ENCODE measurements at regions not wholly inside any gene's neighbourhood (a gene's known extent, or its start where the extent isn't known, plus 50 kb on each side); places are given as distances from the start of the nearest gene placed in this dataset.

DNA sequence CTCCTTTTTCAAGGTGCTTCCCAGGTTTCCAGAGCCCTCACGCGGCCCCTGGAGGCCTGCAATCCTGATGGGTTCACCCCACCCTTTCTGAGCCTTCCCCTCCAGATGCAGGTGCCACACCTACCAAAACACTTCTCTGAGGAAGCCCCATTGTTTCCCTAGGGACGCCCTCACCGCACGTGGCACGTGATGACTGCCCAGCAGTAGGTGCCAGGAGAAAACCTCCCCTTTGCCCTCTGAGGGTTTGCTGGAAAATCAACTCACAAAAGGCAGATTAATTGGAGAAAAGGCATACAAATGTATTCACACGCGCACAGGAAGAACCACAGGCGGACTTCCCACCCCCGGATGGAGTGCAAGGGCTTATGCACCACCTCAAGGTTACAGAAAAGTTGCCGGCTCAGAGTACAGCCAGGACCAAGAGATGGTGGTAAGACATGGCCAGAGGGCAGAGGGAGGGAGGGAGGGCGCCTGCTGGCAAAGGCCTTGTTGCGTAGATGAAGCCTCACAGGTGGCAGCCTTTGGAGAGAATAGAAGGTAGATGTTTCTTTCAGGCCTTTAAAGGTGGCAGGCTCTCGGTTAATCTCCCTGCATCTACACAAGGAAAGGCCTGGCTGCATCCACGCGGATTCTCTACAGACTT is 269.4 kb upstream of the RAB6C start:
- DNase-seq, result no peak

GRCh38 chr2:129710670-129711495 is 268.6 kb upstream of the RAB6C start:
- no peak for DNase-seq

- DNase-seq, result no peak
These were observed 267.4 kb upstream of the RAB6C start for GRCh38 chr2:129711816-129712675.

DNA sequence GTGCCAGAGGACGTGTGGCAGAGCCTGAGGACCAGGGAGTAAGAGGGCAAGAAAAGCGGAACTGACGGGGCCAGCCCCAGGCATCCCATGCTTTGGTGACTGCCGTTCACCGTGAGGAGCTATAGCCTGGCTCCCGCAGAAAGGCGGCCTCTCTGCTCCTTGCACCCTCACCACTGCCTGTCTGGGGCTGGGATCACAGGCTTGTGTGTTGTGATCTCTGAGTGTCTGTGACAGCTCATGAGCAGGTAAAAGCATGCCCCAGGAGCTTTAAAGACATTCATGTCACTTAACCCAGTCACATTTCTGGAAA is 266.8 kb upstream of the RAB6C start:
- DNase-seq, result no peak

DNA sequence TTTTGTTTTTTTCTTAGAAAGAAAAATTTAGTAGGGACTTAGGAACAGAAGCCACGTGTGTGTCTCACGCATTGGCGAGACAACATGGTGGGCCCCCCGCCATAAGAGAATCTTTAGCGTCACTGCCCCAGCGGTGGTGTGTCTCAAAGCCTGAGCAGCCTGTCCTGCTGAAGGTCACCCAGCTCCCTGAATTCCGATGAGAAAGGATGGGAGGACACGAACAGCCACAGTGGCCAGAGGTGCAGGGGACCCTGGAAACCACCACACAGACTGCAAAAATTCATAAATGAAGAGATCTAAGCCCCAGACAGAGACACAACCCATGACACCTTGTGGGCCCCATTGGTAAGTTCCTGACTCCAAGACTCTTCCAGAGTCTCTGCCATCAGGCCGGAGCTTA is 266.1 kb upstream of the RAB6C start:
- DNase-seq, result no peak

GRCh38 chr2:129716781-129717559 is 262.5 kb upstream of the RAB6C start:
- DNase-seq, result no peak

GRCh38 chr2:129717560-129718130 is 261.8 kb upstream of the RAB6C start:
- no peak for DNase-seq

DNA sequence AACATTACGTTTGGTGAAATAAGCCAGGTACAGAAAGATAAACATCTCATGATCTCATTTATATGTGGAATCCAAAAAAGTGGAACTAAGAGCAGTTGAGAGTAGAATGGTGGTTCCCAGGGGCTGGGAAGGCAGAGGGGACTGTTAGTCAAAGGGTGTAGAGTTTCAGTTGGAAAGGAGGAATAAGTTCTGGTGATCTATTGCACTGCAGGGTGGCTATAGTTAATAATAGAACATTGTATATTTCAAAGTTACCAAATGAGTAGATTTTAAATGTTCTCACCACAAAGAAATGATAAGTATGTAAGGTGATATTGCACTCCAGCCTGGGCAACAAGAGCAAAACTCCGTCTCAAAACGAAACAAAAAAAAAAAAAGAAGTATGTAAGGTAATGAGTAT is 260.1 kb upstream of the RAB6C start:
- DNase-seq, result no peak

- DNase-seq, result no peak
These were observed 259.1 kb upstream of the RAB6C start for GRCh38 chr2:129720360-129720759.

- no peak for DNase-seq
These were observed 258.7 kb upstream of the RAB6C start for GRCh38 chr2:129720761-129721160.

GRCh38 chr2:129721236-129721635 is 258.2 kb upstream of the RAB6C start:
- no peak for DNase-seq

DNA sequence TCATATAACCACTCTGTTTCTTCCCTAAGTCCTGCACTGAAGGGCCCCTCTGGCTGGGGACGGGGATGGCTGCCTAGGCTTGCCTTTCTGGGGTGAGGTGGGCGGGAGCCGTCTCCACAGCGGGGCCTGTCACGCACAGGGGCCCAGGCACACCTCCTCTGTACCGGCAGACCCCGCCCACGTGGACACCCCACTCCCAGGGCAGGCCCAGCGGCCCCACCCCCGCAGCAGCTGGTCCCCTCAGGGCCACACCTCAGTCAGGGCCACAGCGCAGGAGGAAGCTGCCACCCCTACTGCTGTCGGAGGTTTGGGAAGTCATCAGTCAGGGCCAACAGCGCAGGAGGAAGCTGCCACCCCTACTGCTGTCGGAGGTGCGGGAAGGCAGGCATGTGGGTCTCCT is 257.6 kb upstream of the RAB6C start:
- no peak for DNase-seq

DNA sequence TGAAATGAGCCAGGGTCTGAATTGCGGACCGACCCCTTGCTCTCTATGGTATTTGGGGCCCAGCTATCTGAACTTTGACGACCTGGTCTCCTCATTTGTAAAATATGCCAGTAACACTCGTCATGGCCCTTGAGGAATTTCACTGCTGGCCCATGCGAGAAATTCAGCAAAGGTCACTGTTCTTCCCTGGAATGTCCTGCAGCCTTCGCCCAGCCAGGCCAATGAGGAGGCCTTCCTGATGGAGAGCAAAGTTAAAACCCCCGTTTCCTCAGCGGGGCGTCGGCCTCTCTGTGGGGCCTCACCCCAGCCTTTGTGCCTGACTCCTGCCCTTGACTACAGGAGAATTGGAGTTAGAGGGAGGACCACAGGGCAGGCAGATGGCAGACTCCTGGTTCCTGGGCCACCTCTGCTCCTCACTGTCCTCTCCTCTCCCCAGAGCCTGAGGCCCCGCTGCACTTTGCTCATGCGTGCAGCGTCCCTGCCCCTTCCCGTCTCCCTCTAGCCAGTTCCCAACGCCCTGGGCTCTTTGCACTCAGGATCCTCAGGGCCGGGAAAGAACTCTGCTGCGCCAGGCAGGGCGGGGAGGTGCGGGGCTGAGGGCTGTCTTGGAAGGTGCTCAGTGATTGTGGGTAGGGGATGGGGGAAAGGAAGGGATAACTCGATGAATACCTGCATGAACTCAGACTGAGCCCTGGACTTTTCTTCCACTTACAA is 257.0 kb upstream of the RAB6C start:
- DNase-seq, result no peak

GRCh38 chr2:129723277-129724020 is 256.0 kb upstream of the RAB6C start:
- DNase-seq, result no peak

DNA sequence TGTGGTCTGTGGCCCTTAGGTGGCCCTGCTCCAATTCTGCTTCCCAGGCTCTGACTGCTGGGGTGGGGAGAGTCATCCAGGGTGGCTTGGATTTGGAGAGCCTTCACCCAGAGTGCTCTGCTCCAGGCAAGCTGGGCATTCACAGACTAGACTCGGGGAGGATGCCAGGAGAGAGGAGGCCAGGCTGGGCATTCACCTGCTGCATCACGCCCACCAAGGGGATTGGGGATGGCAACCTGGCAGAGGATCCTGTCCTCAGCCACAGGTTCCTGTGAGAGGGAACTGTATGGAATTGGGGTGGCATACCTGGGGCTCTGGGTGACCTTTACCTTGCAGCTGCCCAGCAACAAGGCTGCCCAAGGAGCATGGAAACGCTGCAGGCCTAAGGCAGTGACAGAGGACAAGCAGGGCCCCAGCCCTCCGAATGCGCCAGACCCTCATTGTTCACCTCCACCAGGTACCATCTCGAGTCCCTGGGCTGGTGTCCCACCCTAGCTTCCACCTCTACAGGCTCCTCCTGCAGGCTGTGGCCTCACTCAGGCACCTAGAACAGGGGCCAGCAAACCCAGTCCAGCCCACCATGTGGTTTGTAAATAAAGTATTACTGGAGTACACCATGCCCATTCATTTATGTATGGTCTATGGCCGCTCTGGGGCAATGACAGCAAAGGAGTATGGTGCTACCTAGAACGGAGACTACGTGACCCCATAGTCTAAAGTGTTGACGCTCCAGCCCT is 255.3 kb upstream of the RAB6C start:
- DNase-seq, result no peak

GRCh38 chr2:129726216-129726615 is 253.2 kb upstream of the RAB6C start:
- DNase-seq, result no peak

- no peak for DNase-seq
These were observed 252.2 kb upstream of the RAB6C start for GRCh38 chr2:129727286-129727685.

DNA sequence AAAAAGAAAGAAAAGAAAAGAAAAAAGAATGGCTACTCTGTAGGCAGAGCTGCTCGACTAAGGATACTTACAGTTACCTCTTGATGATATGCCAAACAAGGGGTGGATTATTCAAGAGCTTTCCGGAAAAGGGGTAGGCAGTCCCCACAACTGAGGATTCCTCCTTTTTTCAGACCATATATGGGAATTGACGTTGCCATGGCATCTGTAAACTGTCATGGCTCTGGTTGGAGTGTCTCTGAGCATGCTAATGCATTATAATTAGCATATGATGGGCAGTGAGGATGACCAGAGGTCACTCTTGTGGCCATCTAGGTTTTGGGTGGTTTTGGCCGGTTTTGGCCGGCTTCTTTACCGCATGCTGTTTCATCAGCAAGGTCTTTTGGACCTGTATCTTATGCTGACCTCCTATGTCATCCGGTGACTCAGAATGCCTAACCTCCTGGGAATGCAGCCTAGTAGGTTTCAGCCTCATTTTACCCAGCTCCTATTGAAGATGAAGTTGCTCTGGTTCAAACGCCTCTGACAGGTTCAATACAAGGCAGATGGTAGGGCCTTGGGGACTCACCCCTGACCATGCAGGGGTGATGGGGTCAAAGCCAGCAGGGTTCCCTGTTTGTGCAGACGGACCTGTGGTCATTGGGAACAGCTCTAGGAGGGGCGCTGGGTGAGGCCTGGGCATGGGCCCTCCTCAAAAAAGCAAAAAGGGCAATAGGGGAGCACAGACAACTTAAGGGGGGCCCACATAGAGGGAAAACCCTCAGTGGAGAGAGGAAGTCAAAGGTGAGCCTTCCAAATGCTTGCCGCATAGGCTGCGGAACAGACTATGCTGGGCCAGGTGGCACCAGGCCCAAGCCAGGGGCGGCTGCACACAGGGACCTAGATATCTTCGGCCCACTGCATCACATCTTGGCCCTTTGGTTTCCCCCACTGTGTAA is 251.2 kb upstream of the RAB6C start:
- no peak for DNase-seq

DNA sequence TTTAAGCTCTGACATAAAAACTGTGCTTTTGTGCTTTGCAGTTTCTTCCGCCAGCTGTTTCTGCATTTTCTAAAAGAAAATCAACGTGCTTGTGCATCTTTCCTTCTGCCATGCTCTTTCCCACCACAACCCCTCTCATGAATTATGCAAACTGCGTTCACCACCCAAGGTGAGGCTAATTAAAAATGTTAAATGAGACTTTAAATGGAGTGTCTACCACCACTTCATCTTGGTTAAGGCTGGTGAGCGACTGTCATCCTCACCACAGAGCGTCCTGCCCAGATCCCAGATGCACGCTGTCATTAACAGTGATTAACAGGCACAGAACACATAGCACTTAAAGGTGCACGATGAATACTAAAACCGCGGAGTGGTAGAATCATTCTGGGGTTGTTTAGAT is 250.5 kb upstream of the RAB6C start:
- DNase-seq, result no peak
